HG03354 (cell line): ENCODE measurements at regions not wholly inside any gene's neighbourhood (a gene's known extent, or its start where the extent isn't known, plus 50 kb on each side); places are given as distances from the start of the nearest gene placed in this dataset.
"Not testable (repeated sequence)": the region's sequence is repeated elsewhere in the genome, so short reads cannot be mapped to it uniquely, and the experiment has no call there.

Source experiments
- ATAC-seq: cut with Tn5 transposase; IDR thresholded peaks from one replicate; pipeline ENCODE4 v1.9.1; 2021; ENCODE audit warnings: mild to moderate bottlenecking; ENCODE audit not compliant: unreplicated experiment, poor library complexity, severe bottlenecking

GRCh38 chr1:30588311-30589073 is 134.9 kb downstream of the MATN1 start:
- ATAC-seq: no peak

DNA sequence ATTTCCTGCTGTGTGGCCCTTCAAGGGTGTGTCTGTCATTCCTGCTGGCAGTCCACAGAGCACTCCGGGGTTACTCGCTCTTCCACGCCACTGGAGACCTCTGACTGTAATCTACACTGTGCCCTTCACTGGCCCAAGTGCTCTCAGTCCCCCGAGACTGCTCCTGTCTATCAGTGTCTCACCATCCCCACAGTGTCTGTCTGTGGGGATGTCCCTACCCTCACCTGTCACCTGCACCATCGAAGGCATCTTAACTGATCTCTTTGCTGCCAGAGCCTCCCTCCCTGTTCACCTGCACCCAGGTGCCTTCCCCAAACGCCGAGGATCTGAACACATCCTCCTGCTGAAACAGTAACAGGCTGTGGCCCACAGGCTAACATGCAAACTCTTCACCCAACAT is 136.7 kb downstream of the MATN1 start:
- no peak for ATAC-seq

DNA sequence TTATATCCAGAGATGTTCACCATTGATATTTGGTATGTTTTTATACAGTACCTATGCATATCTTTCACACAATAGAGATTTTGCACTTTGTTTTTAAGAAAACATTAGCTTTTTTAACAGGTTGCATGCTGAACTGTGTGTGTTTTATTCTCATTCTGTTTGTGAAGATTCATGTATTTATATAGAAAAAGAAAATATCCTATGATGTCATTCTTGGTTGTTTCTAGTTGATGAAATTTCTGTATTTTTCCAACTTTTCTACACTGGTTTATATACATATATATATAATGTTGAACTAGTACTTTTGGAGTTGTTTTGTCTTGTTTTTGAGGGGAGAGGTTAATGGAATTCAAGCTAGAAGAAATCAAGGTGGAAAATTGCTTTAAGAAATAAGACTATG is 143.8 kb downstream of the MATN1 start:
- ATAC-seq: no peak

DNA sequence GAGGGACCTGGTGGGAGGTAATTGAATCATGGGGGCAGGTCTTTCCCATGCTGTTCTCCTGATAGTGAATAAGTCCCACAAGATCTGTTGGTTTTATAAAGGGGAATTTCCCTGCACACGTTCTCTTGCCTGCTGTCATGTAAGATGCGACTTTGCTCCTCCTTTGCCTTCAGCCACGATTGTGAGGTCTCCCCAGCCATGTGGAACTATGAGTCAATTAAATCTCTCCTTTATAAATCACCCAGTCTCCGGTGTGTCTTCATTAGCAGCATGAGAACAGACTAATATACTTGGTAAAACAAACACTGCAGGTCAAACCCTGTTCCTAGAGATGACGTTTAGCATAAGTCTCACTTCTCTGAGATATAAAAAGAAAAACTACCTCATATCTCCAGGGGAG is 148.3 kb downstream of the MATN1 start:
- no peak for ATAC-seq

GRCh38 chr1:30572192-30572591 is 151.2 kb downstream of the MATN1 start:
- no peak for ATAC-seq

DNA sequence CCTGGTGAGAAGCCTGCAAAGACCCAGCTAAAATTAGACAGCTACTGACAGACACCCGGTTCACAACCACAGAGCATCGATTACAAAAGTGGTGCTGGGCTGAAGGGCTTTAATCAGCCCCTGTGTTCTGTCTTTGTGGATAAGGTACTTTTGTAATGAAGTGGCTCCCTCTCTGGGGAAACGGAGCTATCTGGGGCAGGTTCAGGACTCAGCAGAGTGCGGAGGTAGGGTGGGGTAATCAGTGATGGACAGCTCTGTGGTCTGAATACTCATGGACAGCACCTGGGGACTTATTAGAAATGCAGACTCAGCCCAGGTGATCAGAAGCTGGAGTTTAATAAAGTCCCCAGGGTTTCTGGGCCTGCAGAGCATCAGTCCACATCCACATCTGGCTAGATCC is 152.0 kb downstream of the MATN1 start:
- ATAC-seq: no peak

DNA sequence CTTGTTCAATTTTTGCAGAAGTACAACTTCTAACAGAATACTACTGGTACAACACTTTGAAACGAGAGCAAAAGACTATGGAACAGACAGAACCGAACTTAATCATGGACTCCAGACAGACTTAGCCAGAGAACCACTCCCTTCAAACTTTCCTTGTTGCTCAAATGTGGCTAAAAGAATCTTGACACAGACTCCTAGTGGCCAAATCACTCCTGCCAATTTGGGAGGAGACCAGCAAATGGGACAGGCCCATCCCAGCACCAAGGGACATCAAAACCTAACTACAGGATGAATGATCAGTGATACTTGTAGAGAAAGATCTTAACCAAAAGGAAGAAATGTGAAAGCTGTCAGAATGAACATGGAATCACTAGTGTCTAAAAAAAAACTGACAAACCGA is 154.0 kb downstream of the MATN1 start:
- no peak for ATAC-seq

DNA sequence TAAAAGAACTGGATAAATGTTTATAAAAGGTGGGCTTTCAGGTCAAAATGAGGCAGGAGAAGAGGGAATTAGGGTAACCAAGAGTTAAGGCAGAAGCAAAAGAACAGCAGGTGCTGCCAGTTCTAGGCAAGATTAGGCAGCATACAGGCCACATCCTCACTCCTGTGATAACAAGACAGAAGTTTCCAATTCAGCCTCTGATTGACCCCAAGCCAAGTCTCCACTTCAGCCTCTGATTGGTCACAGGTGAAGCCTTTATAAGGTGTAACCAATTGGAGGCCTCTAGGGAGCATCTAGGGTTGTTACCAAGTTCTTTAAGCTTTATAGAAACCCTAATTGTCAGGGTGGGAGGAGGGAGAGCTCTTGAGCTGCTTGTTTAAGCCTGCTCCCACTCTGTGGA is 160.8 kb downstream of the MATN1 start:
- no peak for ATAC-seq

DNA sequence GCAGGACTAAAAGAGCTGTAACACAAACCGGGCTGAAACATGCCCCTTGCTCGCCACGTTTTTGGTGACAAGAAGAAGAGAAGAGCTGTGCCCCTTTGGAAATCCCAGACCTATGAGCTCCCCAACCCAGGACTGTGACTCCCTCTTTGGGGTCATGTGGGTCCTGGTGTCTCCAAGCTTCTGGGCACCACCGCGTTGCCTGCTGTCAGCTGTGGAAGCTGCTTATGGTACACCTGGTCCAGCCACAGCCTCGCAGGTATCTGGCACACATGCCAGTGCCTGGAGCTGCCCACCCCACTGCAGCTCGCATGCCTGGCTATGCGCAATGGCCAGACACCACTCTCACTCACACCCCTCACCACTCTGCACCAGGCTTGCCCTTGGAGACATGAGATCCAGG is 171.8 kb downstream of the MATN1 start:
- no peak for ATAC-seq

DNA sequence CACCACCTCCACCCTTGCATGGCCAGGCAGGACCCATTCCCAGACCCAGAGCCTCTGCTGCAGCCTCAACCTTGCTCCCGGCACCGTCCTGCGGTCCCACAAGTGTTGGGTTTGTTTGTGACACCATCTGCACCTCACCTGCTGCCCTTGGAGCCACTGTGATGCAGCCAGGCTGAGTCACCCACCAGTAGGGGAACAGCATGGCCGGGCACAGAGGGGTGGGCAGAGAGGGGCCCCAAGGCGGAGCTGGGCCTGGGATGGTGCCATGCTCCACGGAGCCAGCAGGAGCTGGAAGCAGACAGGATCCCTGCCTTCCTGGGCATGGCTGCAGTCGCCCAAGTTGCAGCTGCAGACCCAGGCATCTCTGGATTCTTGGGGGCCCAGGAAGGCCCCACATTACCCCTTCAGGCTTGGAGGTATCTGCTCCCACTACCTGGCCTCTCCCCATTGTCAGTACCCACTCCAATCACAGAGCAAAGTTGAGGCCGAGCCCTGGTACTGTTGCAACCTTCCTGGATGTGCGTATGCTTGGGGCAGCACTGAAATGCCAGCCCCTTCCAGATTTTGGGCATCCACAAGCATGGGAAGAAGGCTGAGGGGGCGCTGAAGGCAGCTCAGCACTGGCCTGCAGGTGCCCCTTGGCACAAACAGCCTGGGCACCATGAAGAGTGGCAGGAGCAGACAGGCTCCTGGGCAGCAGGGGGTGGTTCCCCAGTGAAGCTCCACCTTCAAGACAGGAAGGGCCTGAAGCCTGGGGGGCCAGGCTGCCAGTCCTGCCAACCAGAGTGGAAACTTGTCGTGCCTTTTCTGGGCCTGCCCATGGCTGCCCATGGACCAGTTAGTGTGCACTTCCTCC is 172.8 kb downstream of the MATN1 start:
- no peak for ATAC-seq

- ATAC-seq: not testable (repeated sequence)
Observed at GRCh38 chr1:30549872-30550271, 173.5 kb downstream of the MATN1 start.

GRCh38 chr1:30548294-30548693 is 175.1 kb downstream of the MATN1 start:
- no peak for ATAC-seq

DNA sequence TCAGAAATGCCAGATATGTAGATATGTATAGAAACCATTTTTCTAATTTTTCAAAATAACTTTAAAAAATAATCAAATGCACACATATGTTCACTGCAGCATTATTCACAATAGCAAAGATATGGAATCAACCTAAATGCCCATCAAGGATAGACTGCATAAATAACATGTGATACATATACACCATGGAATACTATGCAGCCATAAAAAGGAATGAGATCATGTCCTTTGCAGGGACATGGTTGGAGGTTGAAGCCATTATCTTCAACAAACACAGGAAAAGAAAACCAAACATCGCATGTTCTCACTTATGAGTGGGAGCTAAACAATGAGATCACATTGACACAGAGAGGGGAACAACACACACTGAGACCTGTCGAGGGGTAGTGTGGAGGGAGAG is 176.1 kb downstream of the MATN1 start:
- not testable (repeated sequence) for ATAC-seq

- ATAC-seq: no peak
Observed at GRCh38 chr1:30545365-30545764, 178.0 kb downstream of the MATN1 start.

GRCh38 chr1:30541721-30542485 is 181.5 kb downstream of the MATN1 start:
- no peak for ATAC-seq

GRCh38 chr1:30540611-30541192 is 182.7 kb downstream of the MATN1 start:
- ATAC-seq: no peak

DNA sequence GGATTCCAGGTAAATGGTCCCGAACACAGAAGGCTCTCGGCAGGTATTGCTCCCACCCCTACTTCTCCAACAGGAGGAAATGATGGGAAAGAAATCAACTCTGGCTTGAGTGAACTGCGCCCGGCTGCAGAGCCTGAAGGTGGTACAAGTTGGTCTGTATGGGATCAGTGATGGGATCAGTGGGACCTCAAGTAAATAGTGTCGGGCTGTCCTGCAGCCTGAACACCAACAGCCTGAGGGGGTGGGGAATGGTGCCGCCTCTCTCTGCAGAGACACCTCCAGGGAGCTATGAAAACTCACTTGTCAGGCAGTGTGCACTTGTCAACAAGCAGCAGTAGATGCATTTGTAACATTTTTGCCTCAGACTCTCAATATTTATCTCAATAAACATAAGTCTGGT is 183.5 kb downstream of the MATN1 start:
- no peak for ATAC-seq

GRCh38 chr1:30538993-30539867 is 184.2 kb downstream of the MATN1 start:
- ATAC-seq: no peak
